SK-N-DZ (cell line): ENCODE measurements at regions not wholly inside any gene's neighbourhood (a gene's known extent, or its start where the extent isn't known, plus 50 kb on each side); places are given as distances from the start of the nearest gene placed in this dataset.

Experiments used
- DNase-seq: peaks from one replicate; pipeline ENCODE4 v3.0.0-alpha.2; 2015; ENCODE audit warnings: low spot score

- DNase-seq: no peak
These were observed 58.7 kb upstream of the APOBEC4 start for GRCh38 chr1:183711741-183712361.

- DNase-seq: no peak
These were observed 58.1 kb upstream of the APOBEC4 start for GRCh38 chr1:183711165-183711682.

- DNase-seq: peak; percentile 82
These were observed 57.6 kb upstream of the APOBEC4 start for GRCh38 chr1:183710734-183711133.

- DNase-seq: no peak
These were observed 57.2 kb upstream of the APOBEC4 start for GRCh38 chr1:183710333-183710732.

GRCh38 chr1:183704131-183704530, 51.0 kb upstream of the APOBEC4 start:
- no peak for DNase-seq
